HG02571 (cell line): ENCODE measurements at regions not wholly inside any gene's neighbourhood (a gene's known extent, or its start where the extent isn't known, plus 50 kb on each side); places are given as distances from the start of the nearest gene placed in this dataset.
"Not testable (repeated sequence)": the region's sequence is repeated elsewhere in the genome, so short reads cannot be mapped to it uniquely, and the experiment has no call there.

Experiments used
- ATAC-seq: cut with Tn5 transposase; IDR thresholded peaks from one replicate; pipeline ENCODE4 v1.9.1; 2021; ENCODE audit warnings: mild to moderate bottlenecking, moderate library complexity; ENCODE audit not compliant: unreplicated experiment

- ATAC-seq = no peak
These were observed 380.1 kb downstream of the ALG10 start for GRCh38 chr12:34402228-34402898.

- ATAC-seq = no peak
These were observed 380.8 kb downstream of the ALG10 start for GRCh38 chr12:34402899-34403705.

- no peak for ATAC-seq
These were observed 381.5 kb downstream of the ALG10 start for GRCh38 chr12:34403706-34404376.

- no peak for ATAC-seq
These were observed 382.3 kb downstream of the ALG10 start for GRCh38 chr12:34404377-34405285.

- no peak for ATAC-seq
These were observed 383.3 kb downstream of the ALG10 start for GRCh38 chr12:34405286-34406227.

- no peak for ATAC-seq
These were observed 384.1 kb downstream of the ALG10 start for GRCh38 chr12:34406228-34406995.

GRCh38 chr12:34406996-34407300 is 384.7 kb downstream of the ALG10 start:
- ATAC-seq = no peak

- no peak for ATAC-seq
These were observed 385.5 kb downstream of the ALG10 start for GRCh38 chr12:34407813-34408212.

GRCh38 chr12:34431509-34431908 is 409.2 kb downstream of the ALG10 start:
- not testable (repeated sequence) for ATAC-seq
